NB4 (cell line): ENCODE measurements at regions not wholly inside any gene's neighbourhood (a gene's known extent, or its start where the extent isn't known, plus 50 kb on each side); places are given as distances from the start of the nearest gene placed in this dataset.

Experiments
- DNase-seq: peaks from one replicate; pipeline ENCODE4 v3.0.0; 2010; ENCODE audit warnings: low read depth
- H3K4me3 ChIP-seq: one replicate; pipeline ENCODE4 v1.5.1; 2011; ENCODE audit warnings: mild to moderate bottlenecking, low read depth, low read length, moderate library complexity
- MYC ChIP-seq: IDR thresholded peaks from 2 replicates; pipeline ENCODE4 v1.6.1; 2011; ENCODE audit warnings: low read depth, low read length
- POLR2A ChIP-seq: IDR thresholded peaks from 2 replicates; pipeline ENCODE4 v1.6.1; 2011; ENCODE audit warnings: mild to moderate bottlenecking; ENCODE audit not compliant: insufficient read length; ENCODE audit errors: extremely low read depth
- TF ChIP-seq, protein P1 (sequence below): IDR thresholded peaks from 2 replicates; pipeline ENCODE4 v1.6.1; 2011; ENCODE audit warnings: low read depth, low read length
- TF ChIP-seq, protein P2 (sequence below): IDR thresholded peaks from one replicate; pipeline ENCODE4 v1.5.1; 2012; ENCODE audit warnings: low read depth, low read length

DNA sequence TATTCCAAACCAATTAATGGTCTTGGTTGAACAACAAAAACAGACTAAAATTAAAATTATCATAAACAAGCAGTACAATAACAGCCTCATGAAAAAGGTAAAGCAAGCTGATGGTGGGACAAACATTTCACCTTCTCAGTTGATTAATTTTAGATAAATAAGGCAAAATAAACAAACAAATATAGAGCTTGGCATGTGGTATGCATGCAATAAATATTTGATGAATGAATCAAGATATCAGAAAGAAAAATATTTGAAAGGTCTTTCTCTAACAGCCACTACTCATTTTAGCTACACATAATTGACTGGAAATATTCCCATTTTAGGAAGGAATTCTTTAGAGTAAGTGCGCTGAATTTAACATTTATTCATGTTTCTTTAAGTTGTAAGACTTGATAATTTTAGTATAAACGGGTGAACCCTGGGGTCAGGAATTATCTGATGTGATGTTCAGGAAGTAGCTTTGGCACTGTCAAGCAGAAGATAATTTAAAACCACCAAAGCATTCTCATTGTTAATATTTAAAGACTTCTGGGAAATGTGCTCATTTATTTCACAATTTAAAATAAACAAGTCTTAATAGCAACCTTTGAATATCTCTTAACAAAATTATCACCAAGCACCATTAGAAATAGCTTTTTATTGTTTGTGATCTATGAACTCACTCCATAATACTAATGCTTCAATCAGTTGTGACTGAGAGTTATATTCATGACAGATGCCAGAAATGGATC, 372.3 kb upstream of the TGFBR2 start:
- TF ChIP-seq, protein P1, sequence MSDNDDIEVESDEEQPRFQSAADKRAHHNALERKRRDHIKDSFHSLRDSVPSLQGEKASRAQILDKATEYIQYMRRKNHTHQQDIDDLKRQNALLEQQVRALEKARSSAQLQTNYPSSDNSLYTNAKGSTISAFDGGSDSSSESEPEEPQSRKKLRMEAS: no peak
- TF ChIP-seq MYC (no peak), POLR2A (no peak)
- TF ChIP-seq, protein P2, sequence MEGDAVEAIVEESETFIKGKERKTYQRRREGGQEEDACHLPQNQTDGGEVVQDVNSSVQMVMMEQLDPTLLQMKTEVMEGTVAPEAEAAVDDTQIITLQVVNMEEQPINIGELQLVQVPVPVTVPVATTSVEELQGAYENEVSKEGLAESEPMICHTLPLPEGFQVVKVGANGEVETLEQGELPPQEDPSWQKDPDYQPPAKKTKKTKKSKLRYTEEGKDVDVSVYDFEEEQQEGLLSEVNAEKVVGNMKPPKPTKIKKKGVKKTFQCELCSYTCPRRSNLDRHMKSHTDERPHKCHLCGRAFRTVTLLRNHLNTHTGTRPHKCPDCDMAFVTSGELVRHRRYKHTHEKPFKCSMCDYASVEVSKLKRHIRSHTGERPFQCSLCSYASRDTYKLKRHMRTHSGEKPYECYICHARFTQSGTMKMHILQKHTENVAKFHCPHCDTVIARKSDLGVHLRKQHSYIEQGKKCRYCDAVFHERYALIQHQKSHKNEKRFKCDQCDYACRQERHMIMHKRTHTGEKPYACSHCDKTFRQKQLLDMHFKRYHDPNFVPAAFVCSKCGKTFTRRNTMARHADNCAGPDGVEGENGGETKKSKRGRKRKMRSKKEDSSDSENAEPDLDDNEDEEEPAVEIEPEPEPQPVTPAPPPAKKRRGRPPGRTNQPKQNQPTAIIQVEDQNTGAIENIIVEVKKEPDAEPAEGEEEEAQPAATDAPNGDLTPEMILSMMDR: no peak
- no peak for DNase-seq
- no peak overlapping the region for H3K4me3 ChIP-seq

DNA sequence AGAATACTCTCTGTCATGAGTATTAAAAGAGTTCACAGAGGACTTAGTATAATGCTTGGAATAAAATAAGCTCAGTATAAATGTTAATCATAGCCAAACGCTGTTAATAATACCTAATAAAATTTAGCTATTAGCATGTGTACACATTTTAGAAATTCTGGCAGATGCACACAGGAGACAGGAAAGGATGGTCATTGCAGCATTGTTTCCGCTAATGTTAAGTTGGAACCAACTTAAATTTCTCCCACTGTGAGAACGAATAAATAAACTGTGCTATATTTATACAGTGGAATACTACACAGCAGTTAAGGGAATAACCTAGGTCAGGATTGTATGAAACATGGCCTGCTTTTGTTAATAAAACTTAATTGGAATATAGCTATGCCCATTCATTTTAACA, 370.4 kb upstream of the TGFBR2 start:
- no peak for DNase-seq
- TF ChIP-seq, protein P2: no peak
- TF ChIP-seq POLR2A (no peak), MYC (no peak)
- TF ChIP-seq, protein P1: no peak
- H3K4me3 ChIP-seq: no peak overlapping the region

DNA sequence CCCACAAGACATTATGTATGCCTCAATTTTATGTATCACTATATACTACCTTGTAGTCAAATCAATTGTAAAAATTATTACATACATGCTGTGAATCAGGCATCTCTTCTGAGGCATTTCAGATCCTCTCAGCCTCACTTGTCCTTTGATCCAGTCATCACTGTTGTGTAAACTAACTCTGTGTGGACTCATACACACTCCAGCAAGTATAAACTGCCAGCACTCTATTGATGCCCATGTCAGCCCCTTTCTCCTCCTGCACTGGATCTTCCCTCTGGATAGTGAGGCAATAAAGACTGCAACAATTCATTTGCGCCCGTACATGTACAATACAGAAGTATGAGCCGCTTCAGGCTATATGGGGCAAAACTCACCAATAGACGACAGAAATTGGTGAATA, 364.7 kb upstream of the TGFBR2 start:
- no peak overlapping the region for H3K4me3 ChIP-seq
- TF ChIP-seq, protein P2: no peak
- no peak for TF ChIP-seq MYC
- TF ChIP-seq, protein P1: no peak
- no peak for TF ChIP-seq POLR2A
- DNase-seq: no peak

DNA sequence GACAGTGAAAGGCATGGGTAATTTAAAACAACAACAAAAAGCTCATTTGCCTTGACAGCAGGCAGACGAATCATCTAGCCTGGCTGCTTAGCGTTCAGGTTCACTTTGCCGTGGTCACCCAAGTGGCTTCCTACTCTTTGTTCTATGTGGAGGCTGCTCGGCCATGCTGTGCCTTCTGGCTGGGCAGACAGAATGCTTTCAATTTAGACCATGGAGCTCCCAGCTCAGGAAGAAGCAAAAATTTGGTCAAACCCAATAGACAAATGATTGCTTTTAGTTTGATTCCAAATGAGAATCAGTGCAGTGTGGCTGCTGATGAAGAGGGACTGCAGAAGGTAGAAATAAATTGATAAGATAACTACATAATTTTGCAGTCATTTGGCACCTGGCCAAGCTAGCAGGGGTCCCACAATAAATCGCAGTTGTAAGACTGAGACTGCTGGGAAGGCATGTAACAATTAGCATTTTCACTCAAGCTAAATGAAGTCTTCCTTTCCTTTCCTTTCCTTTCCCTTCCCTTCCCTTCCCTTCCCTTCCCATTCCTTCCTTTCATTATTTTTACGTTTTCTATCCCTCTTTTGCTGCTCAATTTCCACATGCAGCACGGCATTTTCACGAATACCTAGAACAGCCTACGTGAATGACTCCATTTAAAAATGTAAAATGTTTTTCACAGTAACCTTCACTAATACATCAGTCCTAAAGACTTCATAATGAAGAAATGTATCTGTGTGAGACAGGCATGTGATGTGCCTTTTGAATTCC, 360.4 kb upstream of the TGFBR2 start:
- H3K4me3 ChIP-seq: no peak overlapping the region
- DNase-seq: no peak
- TF ChIP-seq, protein P1: no peak
- TF ChIP-seq POLR2A (no peak), MYC (no peak)
- TF ChIP-seq, protein P2: no peak

DNA sequence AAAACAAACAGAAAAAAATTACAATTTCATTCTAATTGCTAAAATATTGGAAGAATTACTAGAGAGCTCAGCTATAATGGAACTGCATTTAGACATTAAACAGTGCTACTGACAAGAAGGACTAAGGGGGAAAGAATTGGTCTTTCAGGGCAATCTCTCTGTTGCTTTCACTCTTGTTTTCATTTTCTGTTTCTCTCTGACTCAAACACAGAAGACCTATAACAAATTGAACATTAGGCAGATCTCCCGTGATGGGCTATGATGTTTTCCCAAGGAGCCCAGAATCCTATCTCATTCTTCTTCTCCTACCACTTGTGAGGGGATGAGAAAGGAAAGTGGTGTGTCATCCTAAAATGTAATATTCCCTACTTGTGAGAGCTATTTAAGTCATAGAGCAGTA, 358.0 kb upstream of the TGFBR2 start:
- DNase-seq: no peak
- no peak overlapping the region for H3K4me3 ChIP-seq
- TF ChIP-seq MYC (no peak), POLR2A (no peak)
- TF ChIP-seq, protein P1: no peak
- TF ChIP-seq, protein P2: no peak
